HepG2 (cell line): ENCODE measurements at regions not wholly inside any gene's neighbourhood (a gene's known extent, or its start where the extent isn't known, plus 50 kb on each side); places are given as distances from the start of the nearest gene placed in this dataset.

Source experiments
- GPN1 ChIP-seq: sonication (generic); formaldehyde crosslinking; IDR thresholded peaks from 2 replicates; pipeline ENCODE4 v1.5.1; 2020; ENCODE audit warnings: missing genetic modification reagents, borderline replicate concordance
- HMGA1 ChIP-seq: sonication (generic); formaldehyde crosslinking; conservative IDR thresholded peaks from 2 replicates; pipeline ENCODE4 v1.4.0; 2020; ENCODE audit warnings: missing genetic modification reagents
- IRF1 ChIP-seq: sonication (generic); formaldehyde crosslinking; IDR thresholded peaks from 2 replicates; pipeline ENCODE4 v1.4.0; 2020; ENCODE audit warnings: low read depth, mild to moderate bottlenecking, missing genetic modification reagents
- ISX ChIP-seq: sonication (generic); formaldehyde crosslinking; conservative IDR thresholded peaks from 2 replicates; pipeline ENCODE4 v1.5.0; 2020; ENCODE audit warnings: missing genetic modification reagents
- JARID2 ChIP-seq: sonication (generic); formaldehyde crosslinking; IDR thresholded peaks from 2 replicates; pipeline ENCODE4 v1.8.1; 2023; ENCODE audit warnings: missing genetic modification reagents, inconsistent platforms; ENCODE audit not compliant: insufficient replicate concordance
- MLLT10 ChIP-seq: sonication (generic); formaldehyde crosslinking; IDR thresholded peaks from 2 replicates; pipeline ENCODE4 v1.4.0; 2020; ENCODE audit warnings: missing genetic modification reagents
- NBN ChIP-seq: fragments of 450-650 bp; conservative IDR thresholded peaks from 2 replicates; pipeline ENCODE4 v1.6.1; 2017
- RAD21 ChIP-seq: fragments of 450-650 bp; formaldehyde crosslinking; IDR thresholded peaks from 2 replicates; pipeline ENCODE4 v1.5.0; 2020; ENCODE audit warnings: mild to moderate bottlenecking
- RFX3 ChIP-seq: IDR thresholded peaks from 2 replicates; pipeline ENCODE4 v1.6.1; 2016; ENCODE audit warnings: missing biosample characterization, missing genetic modification reagents
- SKIL ChIP-seq: sonication (generic); formaldehyde crosslinking; IDR thresholded peaks from 2 replicates; pipeline ENCODE4 v1.8.0; 2022; ENCODE audit warnings: missing genetic modification reagents, mild to moderate bottlenecking, moderate library complexity, borderline replicate concordance
- SP1 ChIP-seq, 2 experiments: fragments of 450-650 bp in 1 of 2; sonication (generic) in 1 of 2; formaldehyde crosslinking in 1 of 2; IDR thresholded peaks; 2 replicates each; pipeline versions ENCODE4 v1.4.0 to v1.6.1; 2016 to 2020; ENCODE audit warnings: missing genetic modification reagents in 1 of 2
- SP4 ChIP-seq: sonication (generic); formaldehyde crosslinking; IDR thresholded peaks from 2 replicates; pipeline ENCODE4 v1.8.1; 2023; ENCODE audit warnings: mild to moderate bottlenecking, missing genetic modification reagents
- SRSF1 ChIP-seq: fragments of 200-400 bp; formaldehyde crosslinking; optimal IDR thresholded peaks from 2 replicates; pipeline ENCODE3; 2017; ENCODE audit warnings: mild to moderate bottlenecking, low read depth, low read length, moderate library complexity
- UBTF ChIP-seq: sonication (generic); formaldehyde crosslinking; IDR thresholded peaks from 2 replicates; pipeline ENCODE4 v1.4.0; 2020; ENCODE audit warnings: mild to moderate bottlenecking, missing genetic modification reagents
- XRCC5 ChIP-seq: fragments of 200-400 bp; formaldehyde crosslinking; optimal IDR thresholded peaks from 2 replicates; pipeline ENCODE3; 2017; ENCODE audit warnings: mild to moderate bottlenecking, low read length
- ZBTB3 ChIP-seq: sonication (generic); formaldehyde crosslinking; IDR thresholded peaks from 2 replicates; pipeline ENCODE4 v1.4.0; 2020; ENCODE audit warnings: low read depth, mild to moderate bottlenecking, moderate library complexity, missing genetic modification reagents, borderline replicate concordance
- ZKSCAN1 ChIP-seq: fragments of 150-350 bp; IDR thresholded peaks from 2 replicates; pipeline ENCODE4 v1.6.1; 2014; ENCODE audit warnings: low read length
- ZNF207 ChIP-seq: fragments of 450-650 bp; IDR thresholded peaks from 2 replicates; pipeline ENCODE4 v1.6.1; 2016; ENCODE audit warnings: antibody characterized with exemption, borderline replicate concordance
- ZNF281 ChIP-seq: sonication (generic); formaldehyde crosslinking; IDR thresholded peaks from 2 replicates; pipeline ENCODE4 v1.4.0; 2020; ENCODE audit warnings: missing genetic modification reagents, borderline replicate concordance
- ZNF558 ChIP-seq: sonication (generic); formaldehyde crosslinking; IDR thresholded peaks from 2 replicates; pipeline ENCODE4 v1.9.0; 2022; ENCODE audit warnings: mild to moderate bottlenecking, missing genetic modification reagents, borderline replicate concordance
- ZNF670 ChIP-seq: sonication (generic); formaldehyde crosslinking; IDR thresholded peaks from 2 replicates; pipeline ENCODE4 v1.8.0; 2022; ENCODE audit warnings: mild to moderate bottlenecking, missing genetic modification reagents, borderline replicate concordance
- ZNF678 ChIP-seq: sonication (generic); formaldehyde crosslinking; IDR thresholded peaks from 2 replicates; pipeline ENCODE4 v1.4.0; 2020; ENCODE audit warnings: mild to moderate bottlenecking, missing genetic modification reagents

GRCh38 chr1:59214248-59215208, 82.4 kb upstream of the FGGY start (continued):
- TF ChIP-seq XRCC5 (peak; percentile 34), ZNF558 (CRISPR knock-in tag) (no peak), ZNF281 (CRISPR knock-in tag) (no peak), JARID2 (CRISPR knock-in tag) (no peak), NBN (no peak), SRSF1 (no peak), RFX3 (CRISPR knock-in tag) (no peak), HMGA1 (CRISPR knock-in tag) (no peak), ZNF678 (no peak), ZKSCAN1 (no peak), SKIL (CRISPR knock-in tag) (peak; percentile 79), UBTF (CRISPR knock-in tag) (0 out of 2 replicates have a peak, but pooled peaks have one; percentile 20), IRF1 (CRISPR knock-in tag) (no peak), GPN1 (CRISPR knock-in tag) (no peak), SP1 (IDR thresholded peaks at IDR 0.05) (no peak), SP1 (CRISPR knock-in tag; IDR thresholded peaks at IDR 0.05) (no peak), ZNF670 (CRISPR knock-in tag) (peak; percentile 82), SP4 (CRISPR knock-in tag) (0 out of 2 replicates have a peak, but pooled peaks have one; percentile 40), RAD21 (CRISPR knock-in tag) (0 out of 2 replicates have a peak, but pooled peaks have one; percentile 13), ZNF207 (no peak), ZBTB3 (CRISPR knock-in tag) (0 out of 2 replicates have a peak, but pooled peaks have one; percentile 77), ISX (CRISPR knock-in tag) (no peak), MLLT10 (no peak)
